Activated CD4-positive, alpha-beta T cell treated with anti-CD3 and anti-CD28 coated beads for 48 hours (primary cell): ENCODE measurements at regions not wholly inside any gene's neighbourhood (a gene's known extent, or its start where the extent isn't known, plus 50 kb on each side); places are given as distances from the start of the nearest gene placed in this dataset.
A peak's percentile ranks its signal among the peaks of the same experiment; 100 is the strongest.

Experiments
- DNase-seq: peaks from one replicate; pipeline ENCODE4 v3.0.0-alpha.2; 2020

- no peak for DNase-seq
These were observed 328.2 kb upstream of the SORL1-AS1 start for GRCh38 chr11:121780971-121781370.

GRCh38 chr11:121777056-121777455 lies 324.3 kb upstream of the SORL1-AS1 start:
- no peak for DNase-seq

- DNase-seq = no peak
These were observed 322.5 kb upstream of the SORL1-AS1 start for GRCh38 chr11:121775276-121775675.

- no peak for DNase-seq
These were observed 320.3 kb upstream of the SORL1-AS1 start for GRCh38 chr11:121773076-121773475.

- DNase-seq = no peak
These were observed 318.3 kb upstream of the SORL1-AS1 start for GRCh38 chr11:121770939-121771595.

- DNase-seq = no peak
These were observed 316.4 kb upstream of the SORL1-AS1 start for GRCh38 chr11:121769191-121769590.

- peak; percentile 5 for DNase-seq
These were observed 314.7 kb upstream of the SORL1-AS1 start for GRCh38 chr11:121767433-121767832.

- DNase-seq = no peak
These were observed 314.2 kb upstream of the SORL1-AS1 start for GRCh38 chr11:121766991-121767390.

GRCh38 chr11:121766166-121766565 lies 313.4 kb upstream of the SORL1-AS1 start:
- no peak for DNase-seq

GRCh38 chr11:121763526-121763925 lies 310.8 kb upstream of the SORL1-AS1 start:
- DNase-seq = no peak

- DNase-seq = no peak
These were observed 310.1 kb upstream of the SORL1-AS1 start for GRCh38 chr11:121762820-121763219.

- DNase-seq = no peak
These were observed 308.4 kb upstream of the SORL1-AS1 start for GRCh38 chr11:121761186-121761585.

GRCh38 chr11:121757480-121758125 lies 304.8 kb upstream of the SORL1-AS1 start:
- no peak for DNase-seq

- no peak for DNase-seq
These were observed 303.1 kb upstream of the SORL1-AS1 start for GRCh38 chr11:121755906-121756305.

GRCh38 chr11:121755191-121755590 lies 302.4 kb upstream of the SORL1-AS1 start:
- DNase-seq = no peak

GRCh38 chr11:121754598-121754997 lies 301.8 kb upstream of the SORL1-AS1 start:
- no peak for DNase-seq

GRCh38 chr11:121749691-121750090 lies 296.9 kb upstream of the SORL1-AS1 start:
- DNase-seq = no peak

GRCh38 chr11:121748068-121748467 lies 295.3 kb upstream of the SORL1-AS1 start:
- no peak for DNase-seq

GRCh38 chr11:121743285-121743684 lies 290.5 kb upstream of the SORL1-AS1 start:
- DNase-seq = no peak

GRCh38 chr11:121741761-121742361 lies 289.1 kb upstream of the SORL1-AS1 start:
- no peak for DNase-seq

- no peak for DNase-seq
These were observed 288.6 kb upstream of the SORL1-AS1 start for GRCh38 chr11:121741351-121741760.

GRCh38 chr11:121740902-121741301 lies 288.1 kb upstream of the SORL1-AS1 start:
- DNase-seq = no peak

- no peak for DNase-seq
These were observed 281.1 kb upstream of the SORL1-AS1 start for GRCh38 chr11:121733858-121734257.

GRCh38 chr11:121727942-121728341 lies 275.2 kb upstream of the SORL1-AS1 start:
- DNase-seq = no peak
